ENCODE measurements at regions not wholly inside any gene's neighbourhood (a gene's known extent, or its start where the extent isn't known, plus 50 kb on each side); places are given as distances from the start of the nearest gene placed in this dataset.

GRCh38 chr6:63476302-63476701 is 96.0 kb upstream of the LOC128125822 start:
- DNase-seq (no peak), ATAC-seq (ENCODE audit: low read depth) (no peak)
- POLR2A ChIA-PET = interaction anchor here (0.9 kb wide), 1 partner anchor 97 kb away, joined by 3 read pairs; no protein-coding TSS in a partner anchor
- Mint-ChIP-seq H3K27ac (no peak overlapping the region), H3K9me3 (no peaks in the 10 kb centered on the region), H3K27me3 (peaks cover 26% of the 10 kb centered on the region), H3K4me3 (no peak overlapping the region), H3K4me1 (no peaks in the 10 kb centered on the region), H3K36me3 (no peaks in the 10 kb centered on the region)

DNA sequence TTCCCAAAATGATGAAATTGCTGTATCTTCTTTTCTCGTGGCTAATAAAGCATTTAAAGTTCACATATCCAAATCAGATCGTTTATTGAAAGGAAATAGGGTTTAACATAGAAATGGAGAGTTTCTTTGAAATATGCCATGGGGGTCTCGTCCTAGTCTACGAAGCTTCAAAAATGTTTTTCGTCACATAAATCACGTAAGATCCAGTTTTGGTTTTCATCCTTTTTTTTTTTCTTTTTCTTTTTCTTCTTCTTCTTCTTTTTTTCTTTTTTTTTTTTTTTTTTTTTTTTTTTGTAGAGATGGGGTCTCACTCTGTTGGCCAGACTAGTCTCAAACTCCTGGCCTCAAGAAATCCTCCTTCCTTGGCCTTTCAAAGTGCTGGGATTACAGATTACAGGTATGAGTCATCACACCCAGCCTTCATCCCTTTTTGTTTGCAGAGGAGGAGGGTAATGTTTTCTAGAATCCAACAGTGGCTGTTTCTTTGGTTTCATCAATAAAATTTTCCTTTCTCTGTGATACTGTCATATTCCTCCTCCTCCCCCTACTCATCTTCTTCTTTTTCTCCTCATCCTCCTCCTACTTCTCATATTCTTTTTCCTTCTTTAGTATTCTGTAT is 94.7 kb upstream of the LOC128125822 start:
- POLR2A ChIA-PET = no interaction called here
- Mint-ChIP-seq H3K4me1 (no peaks in the 10 kb centered on the region), H3K9me3 (no peaks in the 10 kb centered on the region), H3K27ac (no peak overlapping the region), H3K36me3 (no peaks in the 10 kb centered on the region), H3K4me3 (no peak overlapping the region), H3K27me3 (peaks cover 26% of the 10 kb centered on the region)
- ATAC-seq (ENCODE audit: low read depth) (no peak), DNase-seq (no peak)

GRCh38 chr6:63478734-63479133 is 93.5 kb upstream of the LOC128125822 start:
- Mint-ChIP-seq H3K27me3 (peaks cover 26% of the 10 kb centered on the region), H3K36me3 (no peaks in the 10 kb centered on the region), H3K4me3 (no peak overlapping the region), H3K9me3 (no peaks in the 10 kb centered on the region), H3K4me1 (no peaks in the 10 kb centered on the region), H3K27ac (no peak overlapping the region)
- ATAC-seq (ENCODE audit: low read depth) = no peak
- POLR2A ChIA-PET = no interaction called here
- DNase-seq = no peak

GRCh38 chr6:63486196-63486595 is 86.1 kb upstream of the LOC128125822 start:
- Mint-ChIP-seq H3K36me3 (no peaks in the 10 kb centered on the region), H3K27me3 (peaks cover 16% of the 10 kb centered on the region), H3K27ac (no peak overlapping the region), H3K4me3 (no peak overlapping the region), H3K4me1 (no peaks in the 10 kb centered on the region), H3K9me3 (no peaks in the 10 kb centered on the region)
- ATAC-seq (ENCODE audit: low read depth) (no peak), DNase-seq (no peak)
- POLR2A ChIA-PET = no interaction called here

DNA sequence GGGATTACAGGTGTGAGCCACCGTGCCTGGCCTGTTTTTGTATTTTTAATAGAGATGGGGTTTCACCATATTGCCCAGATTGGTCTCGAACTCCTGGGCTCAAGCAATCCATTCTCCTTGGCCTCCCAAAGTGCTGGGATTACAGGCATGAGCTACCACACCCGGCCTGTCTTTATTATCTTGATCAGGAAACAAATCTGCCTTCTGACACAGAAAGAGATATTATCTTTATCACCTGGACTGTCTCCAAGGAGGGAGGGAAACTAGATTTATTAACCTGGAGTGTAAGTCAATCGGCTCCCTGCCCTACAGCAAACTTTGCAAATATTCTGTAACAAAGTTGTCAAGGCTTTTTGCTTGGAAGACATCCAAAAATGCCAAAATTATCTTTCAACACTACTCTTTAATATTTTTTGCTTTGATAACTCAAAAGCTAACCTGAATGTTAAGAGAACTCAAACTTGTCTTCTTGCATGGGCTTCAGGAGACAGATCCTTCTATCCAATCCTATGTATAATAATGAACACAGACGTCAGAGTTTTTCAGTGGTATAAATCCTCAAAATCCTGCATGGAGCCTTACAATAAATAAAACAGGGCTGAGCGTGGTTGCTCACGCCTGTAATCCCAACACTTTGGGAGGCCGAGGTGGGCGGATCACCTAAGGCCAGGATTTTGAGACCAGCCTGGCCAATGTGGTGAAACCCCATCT is 85.0 kb upstream of the LOC128125822 start:
- H3K9me3 Mint-ChIP-seq = no peaks in the 10 kb centered on the region
- no peak for ATAC-seq (ENCODE audit: low read depth)
- POLR2A ChIA-PET = no interaction called here

GRCh38 chr6:63491119-63491518 is 81.2 kb upstream of the LOC128125822 start:
- H3K9me3 Mint-ChIP-seq = no peaks in the 10 kb centered on the region
- no peaks in the 10 kb centered on the region for H3K4me1 Mint-ChIP-seq
- no peak overlapping the region for H3K4me3 Mint-ChIP-seq
- ATAC-seq (ENCODE audit: low read depth) (no peak), DNase-seq (no peak)
- POLR2A ChIA-PET = no interaction called here
- no peaks in the 10 kb centered on the region for H3K36me3 Mint-ChIP-seq
- H3K27ac Mint-ChIP-seq = no peak overlapping the region
- H3K27me3 Mint-ChIP-seq = peaks cover 19% of the 10 kb centered on the region

More for the DNA sequence above, 85.0 kb upstream of the LOC128125822 start:
- DNase-seq = no peak
- Mint-ChIP-seq H3K27me3 (peaks cover 23% of the 10 kb centered on the region), H3K36me3 (no peaks in the 10 kb centered on the region), H3K27ac (no peak overlapping the region), H3K4me1 (no peaks in the 10 kb centered on the region), H3K4me3 (no peak overlapping the region)

- Mint-ChIP-seq H3K4me3 (no peak overlapping the region), H3K9me3 (no peaks in the 10 kb centered on the region), H3K27me3 (peaks cover 18% of the 10 kb centered on the region), H3K27ac (no peak overlapping the region), H3K4me1 (no peaks in the 10 kb centered on the region), H3K36me3 (no peaks in the 10 kb centered on the region)
- POLR2A ChIA-PET = no interaction called here
- DNase-seq (no peak), ATAC-seq (ENCODE audit: low read depth) (no peak)
Observed at GRCh38 chr6:63492476-63492875, 79.8 kb upstream of the LOC128125822 start.

DNA sequence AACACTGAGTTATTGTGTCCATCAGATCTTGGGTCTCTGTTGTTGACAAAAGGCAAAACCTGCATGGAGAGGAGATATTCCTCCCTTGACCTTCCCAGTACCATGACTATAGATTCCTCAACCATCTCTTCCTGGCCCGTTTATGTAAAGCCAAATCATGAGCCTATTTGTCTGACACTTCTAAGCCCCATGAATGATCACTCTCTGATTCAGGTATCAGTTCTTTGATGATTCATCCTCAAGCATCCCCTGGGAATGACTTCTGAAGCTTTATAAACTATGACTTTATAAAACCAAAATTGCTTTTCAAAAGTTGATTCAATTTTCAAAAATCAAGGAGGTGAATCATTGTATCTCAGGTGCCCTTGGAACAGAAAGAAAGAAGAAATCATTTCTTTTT is 78.7 kb upstream of the LOC128125822 start:
- Mint-ChIP-seq H3K36me3 (no peaks in the 10 kb centered on the region), H3K4me1 (no peaks in the 10 kb centered on the region), H3K27me3 (peaks cover 14% of the 10 kb centered on the region), H3K27ac (no peak overlapping the region), H3K4me3 (no peak overlapping the region), H3K9me3 (no peaks in the 10 kb centered on the region)
- POLR2A ChIA-PET = no interaction called here
- no peak for ATAC-seq (ENCODE audit: low read depth)
- DNase-seq = no peak

DNA sequence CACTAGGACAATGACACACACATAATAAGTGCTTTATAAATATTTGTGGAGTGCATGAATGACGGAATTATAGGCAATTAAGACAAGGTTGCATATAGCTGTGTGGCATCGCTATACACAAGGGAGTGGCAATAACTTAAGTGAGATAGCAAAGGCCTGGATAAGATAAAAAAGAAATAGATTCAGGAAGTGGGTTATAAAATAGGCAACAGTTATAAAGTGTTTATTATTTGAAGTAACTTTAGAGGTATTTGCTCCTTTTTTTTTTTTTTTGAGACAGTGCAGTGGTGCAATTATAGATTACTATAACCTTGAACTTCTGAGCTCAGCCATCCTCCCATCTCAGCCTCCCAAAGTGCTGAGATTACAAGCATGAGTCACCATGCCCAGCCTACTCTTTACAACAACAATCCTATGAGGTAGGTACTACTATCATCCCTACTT is 75.9 kb upstream of the LOC128125822 start:
- H3K9me3 Mint-ChIP-seq = no peaks in the 10 kb centered on the region
- H3K4me3 Mint-ChIP-seq = no peak overlapping the region
- H3K27me3 Mint-ChIP-seq = peaks cover 16% of the 10 kb centered on the region
- DNase-seq = no peak
- H3K4me1 Mint-ChIP-seq = no peaks in the 10 kb centered on the region
- H3K36me3 Mint-ChIP-seq = no peaks in the 10 kb centered on the region
- no peak overlapping the region for H3K27ac Mint-ChIP-seq
- ATAC-seq (ENCODE audit: low read depth) = no peak
- POLR2A ChIA-PET = no interaction called here

GRCh38 chr6:63502156-63502555 is 70.1 kb upstream of the LOC128125822 start:
- peaks cover 12% of the 10 kb centered on the region for H3K27me3 Mint-ChIP-seq
- H3K27ac Mint-ChIP-seq = no peak overlapping the region
- no peaks in the 10 kb centered on the region for H3K9me3 Mint-ChIP-seq
- H3K4me3 Mint-ChIP-seq = no peak overlapping the region
- no peak for DNase-seq
- no peaks in the 10 kb centered on the region for H3K36me3 Mint-ChIP-seq
- H3K4me1 Mint-ChIP-seq = peaks cover 5% of the 10 kb centered on the region
- POLR2A ChIA-PET = no interaction called here
- no peak for ATAC-seq (ENCODE audit: low read depth)

- peaks cover 5% of the 10 kb centered on the region for H3K4me1 Mint-ChIP-seq
- H3K9me3 Mint-ChIP-seq = no peaks in the 10 kb centered on the region
- ATAC-seq (ENCODE audit: low read depth) (no peak), DNase-seq (no peak)
- POLR2A ChIA-PET = no interaction called here
- no peak overlapping the region for H3K4me3 Mint-ChIP-seq
- H3K36me3 Mint-ChIP-seq = no peaks in the 10 kb centered on the region
- H3K27me3 Mint-ChIP-seq = peaks cover 12% of the 10 kb centered on the region
- H3K27ac Mint-ChIP-seq = no peak overlapping the region
Observed at GRCh38 chr6:63503199-63503598, 69.1 kb upstream of the LOC128125822 start.

DNA sequence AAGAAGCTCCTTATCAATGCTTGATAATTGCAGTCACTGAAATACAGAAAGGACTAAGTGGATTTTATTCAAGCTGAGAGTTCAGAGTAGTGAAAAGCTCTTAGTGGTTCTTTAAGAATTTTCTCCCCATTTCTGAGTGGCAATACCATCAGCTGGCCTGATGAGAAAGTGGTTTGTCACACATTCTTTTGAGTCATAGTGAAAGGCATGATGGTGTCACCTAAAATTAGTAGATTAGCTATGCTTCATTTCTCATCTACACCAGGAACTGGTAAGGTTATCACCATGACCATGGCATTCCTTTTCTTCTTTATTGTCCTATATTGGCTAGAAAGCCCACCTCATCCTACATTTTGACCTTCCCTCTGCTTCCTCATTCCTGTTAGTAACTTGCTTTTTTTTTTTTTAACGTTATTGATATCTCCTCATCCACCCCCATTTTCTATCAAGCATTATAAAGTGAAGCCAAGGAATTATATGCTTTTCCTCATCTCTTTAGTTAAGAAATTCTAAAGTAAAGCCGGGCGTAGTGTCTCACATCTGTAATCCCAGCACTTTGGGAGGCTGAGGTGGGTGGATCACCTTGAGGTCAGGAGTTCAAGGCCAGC is 67.4 kb upstream of the LOC128125822 start:
- Mint-ChIP-seq H3K36me3 (no peaks in the 10 kb centered on the region), H3K27ac (no peak overlapping the region), H3K9me3 (no peaks in the 10 kb centered on the region), H3K27me3 (peaks cover 12% of the 10 kb centered on the region), H3K4me3 (no peak overlapping the region), H3K4me1 (peaks cover 5% of the 10 kb centered on the region)
- DNase-seq (no peak), ATAC-seq (ENCODE audit: low read depth) (no peak)
- POLR2A ChIA-PET = interaction anchor here (0.7 to 1.1 kb wide), 2 partner anchors 69 to 134 kb away, joined by 3 read pairs; no protein-coding TSS in a partner anchor

- POLR2A ChIA-PET = interaction anchor here (0.8 kb wide), 1 partner anchor 67 kb away, joined by 3 read pairs; no protein-coding TSS in a partner anchor
- H3K36me3 Mint-ChIP-seq = no peaks in the 10 kb centered on the region
- H3K9me3 Mint-ChIP-seq = no peaks in the 10 kb centered on the region
- no peak overlapping the region for H3K27ac Mint-ChIP-seq
- ATAC-seq (ENCODE audit: low read depth) (peak; percentile 71), DNase-seq (no peak)
- H3K27me3 Mint-ChIP-seq = peaks cover 8% of the 10 kb centered on the region
- H3K4me3 Mint-ChIP-seq = no peak overlapping the region
- H3K4me1 Mint-ChIP-seq = peaks cover 5% of the 10 kb centered on the region
Observed at GRCh38 chr6:63507096-63507495, 65.2 kb upstream of the LOC128125822 start.
